ENCODE measurements at regions not wholly inside any gene's neighbourhood (a gene's known extent, or its start where the extent isn't known, plus 50 kb on each side); places are given as distances from the start of the nearest gene placed in this dataset.
"Not testable (repeated sequence)": the region's sequence is repeated elsewhere in the genome, so short reads cannot be mapped to it uniquely, and the experiment has no call there.

- WGBS, 2 donors (ENCODE audit: low coverage in 1 of 2), result 76 to 80% methylated on average over 4 of the region's 4 CpGs
- Histone ChIP-seq H3K4me3 (no peak overlapping the region), H3K27me3 (no peaks in the 10 kb centered on the region), H3K36me3 (no peaks in the 10 kb centered on the region), H3K27ac (no peak overlapping the region), H3K9me3 (no peaks in the 10 kb centered on the region), H3K4me1 (no peaks in the 10 kb centered on the region)
- no peak for DNase-seq
- intact Hi-C loops (cut with DNase I; ENCODE audit: low total_unique reads), result no loop called here
- in situ Hi-C loops (cut with MboI; ENCODE audit: low pct_ligation_motif_present in 1 of 4, low pct_unique_long_range_greater_than_20kb in 1 of 4, low sequenced_read_pairs in 3 of 4), result no loop called here
- no peak for TF ChIP-seq POLR2AphosphoS5 (IDR thresholded peaks at IDR 0.05)
- TF ChIP-seq POLR2A (IDR thresholded peaks at IDR 0.05), result no peak
- TF ChIP-seq, protein P1, sequence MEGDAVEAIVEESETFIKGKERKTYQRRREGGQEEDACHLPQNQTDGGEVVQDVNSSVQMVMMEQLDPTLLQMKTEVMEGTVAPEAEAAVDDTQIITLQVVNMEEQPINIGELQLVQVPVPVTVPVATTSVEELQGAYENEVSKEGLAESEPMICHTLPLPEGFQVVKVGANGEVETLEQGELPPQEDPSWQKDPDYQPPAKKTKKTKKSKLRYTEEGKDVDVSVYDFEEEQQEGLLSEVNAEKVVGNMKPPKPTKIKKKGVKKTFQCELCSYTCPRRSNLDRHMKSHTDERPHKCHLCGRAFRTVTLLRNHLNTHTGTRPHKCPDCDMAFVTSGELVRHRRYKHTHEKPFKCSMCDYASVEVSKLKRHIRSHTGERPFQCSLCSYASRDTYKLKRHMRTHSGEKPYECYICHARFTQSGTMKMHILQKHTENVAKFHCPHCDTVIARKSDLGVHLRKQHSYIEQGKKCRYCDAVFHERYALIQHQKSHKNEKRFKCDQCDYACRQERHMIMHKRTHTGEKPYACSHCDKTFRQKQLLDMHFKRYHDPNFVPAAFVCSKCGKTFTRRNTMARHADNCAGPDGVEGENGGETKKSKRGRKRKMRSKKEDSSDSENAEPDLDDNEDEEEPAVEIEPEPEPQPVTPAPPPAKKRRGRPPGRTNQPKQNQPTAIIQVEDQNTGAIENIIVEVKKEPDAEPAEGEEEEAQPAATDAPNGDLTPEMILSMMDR (IDR thresholded peaks at IDR 0.05), result no peak
- no peak for TF ChIP-seq EP300 (IDR thresholded peaks at IDR 0.05; ENCODE audit: low read depth)
These were observed 387.3 kb downstream of the FAM72C start for GRCh38 chr1:143584508-143584907.

DNA sequence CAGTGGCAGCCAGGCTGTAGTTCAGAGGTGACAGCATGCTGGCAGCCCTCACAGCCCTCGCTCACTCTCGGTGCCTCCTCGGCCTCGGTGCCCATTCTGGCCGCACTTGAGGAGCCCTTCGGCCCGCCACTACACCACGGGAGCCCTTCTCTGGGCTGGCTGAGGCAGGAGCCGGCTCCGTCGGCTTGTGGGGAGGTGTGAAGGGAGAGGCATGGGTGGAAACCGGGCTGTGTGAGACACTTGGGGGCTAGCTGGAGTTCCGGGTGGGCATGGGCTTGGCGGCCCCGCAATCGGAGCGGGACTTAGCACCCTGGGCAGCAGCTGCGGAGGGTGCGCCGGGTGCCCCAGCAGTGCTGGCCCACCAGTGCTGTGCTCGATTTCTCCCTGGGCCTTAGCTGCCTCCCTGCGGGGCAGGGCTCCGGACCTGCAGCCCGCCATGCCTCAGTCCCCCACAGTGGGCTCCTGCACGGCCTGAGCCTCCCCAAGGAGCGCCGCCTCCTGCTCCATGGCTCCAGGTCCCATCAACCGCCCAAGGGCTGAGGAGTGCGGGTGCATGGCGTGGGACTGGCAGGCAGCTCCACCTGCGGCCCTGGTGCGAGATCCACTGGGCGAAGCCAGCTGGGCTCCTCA is 396.8 kb downstream of the FAM72C start:
- DNase-seq, result no peak
- no peaks in the 10 kb centered on the region for H3K4me1 ChIP-seq

DNA sequence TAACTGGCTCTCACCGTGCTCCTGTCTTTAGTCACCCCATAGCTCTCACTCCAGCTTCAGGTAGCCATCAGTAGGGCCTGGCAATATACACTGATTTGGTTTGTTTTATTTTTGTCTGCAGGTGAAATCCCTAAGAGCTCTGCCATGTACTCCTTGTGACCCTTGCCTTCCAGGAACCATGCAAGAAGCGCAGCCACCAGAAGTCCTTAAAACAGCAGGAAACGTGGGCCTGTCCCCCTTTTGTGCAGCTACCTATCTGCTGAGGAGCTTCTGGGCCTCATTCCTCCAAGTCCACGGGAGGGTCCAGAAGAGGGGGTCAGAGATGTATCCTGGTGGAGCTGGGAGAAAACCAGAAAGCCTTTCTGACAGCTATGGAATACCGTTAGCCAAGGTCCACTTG is 399.1 kb downstream of the FAM72C start:
- H3K9me3 ChIP-seq; intact Hi-C loops (cut with DNase I; ENCODE audit: low total_unique reads); DNase-seq; in situ Hi-C loops (cut with MboI; ENCODE audit: low pct_ligation_motif_present in 1 of 4, low pct_unique_long_range_greater_than_20kb in 1 of 4, low sequenced_read_pairs in 3 of 4); H3K4me3 ChIP-seq; H3K36me3 ChIP-seq; H3K27ac ChIP-seq; H3K27me3 ChIP-seq; H3K4me1 ChIP-seq: not testable (repeated sequence)
- 55% methylated on average over 5 of the region's 5 CpGs; no CpG with 5 or more reads in 1 of the 2 donors for WGBS, 2 donors (ENCODE audit: low coverage in 1 of 2)

More for the DNA sequence above, 396.8 kb downstream of the FAM72C start:
- H3K4me3 ChIP-seq, result no peak overlapping the region
- 93% methylated on average over 33 of the region's 33 CpGs; no CpG with 5 or more reads in 1 of the 2 donors for WGBS, 2 donors (ENCODE audit: low coverage in 1 of 2)
- H3K27me3 ChIP-seq, result no peaks in the 10 kb centered on the region
- no peaks in the 10 kb centered on the region for H3K36me3 ChIP-seq
- no peaks in the 10 kb centered on the region for H3K9me3 ChIP-seq
- no peak for TF ChIP-seq EP300 (IDR thresholded peaks at IDR 0.05; ENCODE audit: low read depth)
- no peak for TF ChIP-seq POLR2AphosphoS5 (IDR thresholded peaks at IDR 0.05)
- TF ChIP-seq POLR2A (IDR thresholded peaks at IDR 0.05), result no peak
- TF ChIP-seq, protein P1 (IDR thresholded peaks at IDR 0.05), result no peak
- no peak overlapping the region for H3K27ac ChIP-seq
- intact Hi-C loops (cut with DNase I; ENCODE audit: low total_unique reads) (no loop called here), in situ Hi-C loops (cut with MboI; ENCODE audit: low pct_ligation_motif_present in 1 of 4, low pct_unique_long_range_greater_than_20kb in 1 of 4, low sequenced_read_pairs in 3 of 4) (no loop called here)

GRCh38 chr1:143563761-143564160 is 408.0 kb downstream of the FAM72C start:
- intact Hi-C loops (cut with DNase I; ENCODE audit: low total_unique reads); H3K9me3 ChIP-seq; H3K27me3 ChIP-seq; in situ Hi-C loops (cut with MboI; ENCODE audit: low pct_ligation_motif_present in 1 of 4, low pct_unique_long_range_greater_than_20kb in 1 of 4, low sequenced_read_pairs in 3 of 4); DNase-seq; H3K4me1 ChIP-seq; H3K4me3 ChIP-seq; H3K27ac ChIP-seq; H3K36me3 ChIP-seq: not testable (repeated sequence)
- WGBS, 2 donors (ENCODE audit: low coverage in 1 of 2), result 81% methylated on average over 20 of the region's 20 CpGs; no CpG with 5 or more reads in 1 of the 2 donors

GRCh38 chr1:143553627-143554026 is 418.2 kb downstream of the FAM72C start:
- WGBS, 2 donors (ENCODE audit: low coverage in 1 of 2), result 74 to 79% methylated on average over 3 to 4 of the region's 4 CpGs
- no peak overlapping the region for H3K4me3 ChIP-seq
- H3K27me3 ChIP-seq, result no peaks in the 10 kb centered on the region
- intact Hi-C loops (cut with DNase I; ENCODE audit: low total_unique reads), result no loop called here
- in situ Hi-C loops (cut with MboI; ENCODE audit: low pct_ligation_motif_present in 1 of 4, low pct_unique_long_range_greater_than_20kb in 1 of 4, low sequenced_read_pairs in 3 of 4), result no loop called here
- DNase-seq, result no peak
- TF ChIP-seq POLR2A (IDR thresholded peaks at IDR 0.05), result no peak
- TF ChIP-seq POLR2AphosphoS5 (IDR thresholded peaks at IDR 0.05), result no peak
- no peak for TF ChIP-seq EP300 (IDR thresholded peaks at IDR 0.05; ENCODE audit: low read depth)
- TF ChIP-seq, protein P1 (IDR thresholded peaks at IDR 0.05), result no peak
- H3K27ac ChIP-seq, result no peak overlapping the region
- H3K9me3 ChIP-seq, result no peaks in the 10 kb centered on the region
- no peaks in the 10 kb centered on the region for H3K4me1 ChIP-seq
- no peaks in the 10 kb centered on the region for H3K36me3 ChIP-seq

GRCh38 chr1:143504703-143505102 is 467.1 kb downstream of the FAM72C start:
- H3K4me1 ChIP-seq; H3K9me3 ChIP-seq; H3K27ac ChIP-seq; H3K27me3 ChIP-seq; H3K4me3 ChIP-seq; in situ Hi-C loops (cut with MboI; ENCODE audit: low pct_ligation_motif_present in 1 of 4, low pct_unique_long_range_greater_than_20kb in 1 of 4, low sequenced_read_pairs in 3 of 4); intact Hi-C loops (cut with DNase I; ENCODE audit: low total_unique reads); H3K36me3 ChIP-seq; DNase-seq: not testable (repeated sequence)

DNA sequence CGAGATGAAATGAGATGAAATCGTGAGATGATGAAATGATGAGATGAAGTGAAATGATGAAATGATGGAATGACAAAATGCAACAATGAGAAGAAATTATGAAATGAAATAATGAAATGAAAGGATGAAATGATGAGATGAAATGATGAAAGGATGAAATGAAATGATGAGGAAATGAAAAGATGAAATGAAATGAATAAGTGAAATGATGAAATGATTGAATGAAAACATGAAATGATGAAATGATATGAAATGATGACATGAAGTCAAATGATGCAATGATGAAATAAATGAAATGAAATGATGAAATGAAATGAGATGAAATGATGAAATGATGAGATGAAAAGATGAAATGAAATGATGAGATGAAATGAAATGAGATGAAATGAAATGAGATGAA is 467.7 kb downstream of the FAM72C start:
- H3K27me3 ChIP-seq; DNase-seq; H3K27ac ChIP-seq; H3K9me3 ChIP-seq; intact Hi-C loops (cut with DNase I; ENCODE audit: low total_unique reads); in situ Hi-C loops (cut with MboI; ENCODE audit: low pct_ligation_motif_present in 1 of 4, low pct_unique_long_range_greater_than_20kb in 1 of 4, low sequenced_read_pairs in 3 of 4); H3K4me1 ChIP-seq; H3K36me3 ChIP-seq; H3K4me3 ChIP-seq: not testable (repeated sequence)
- no CpG with 5 or more reads among the region's 2 CpGs for WGBS, 2 donors (ENCODE audit: low coverage in 1 of 2)

DNA sequence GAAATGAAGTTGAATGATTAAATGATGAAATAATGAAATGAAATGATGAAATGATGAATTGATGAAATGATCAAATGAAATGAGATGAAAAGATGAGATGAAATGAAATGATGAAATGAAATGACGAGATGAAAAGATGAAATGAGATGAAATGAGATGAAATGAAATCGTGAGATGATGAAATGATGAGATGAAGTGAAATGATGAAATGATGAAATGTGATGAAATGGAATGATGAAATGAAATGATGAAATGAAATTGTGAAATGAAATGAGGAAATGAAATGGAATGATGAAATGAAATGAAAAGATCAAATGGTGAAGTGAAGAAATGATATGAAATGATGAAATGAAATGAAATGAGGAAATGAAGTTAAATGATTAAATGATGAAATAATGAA is 468.7 kb downstream of the FAM72C start:
- in situ Hi-C loops (cut with MboI; ENCODE audit: low pct_ligation_motif_present in 1 of 4, low pct_unique_long_range_greater_than_20kb in 1 of 4, low sequenced_read_pairs in 3 of 4); intact Hi-C loops (cut with DNase I; ENCODE audit: low total_unique reads): not testable (repeated sequence)

More for the DNA sequence above, 468.7 kb downstream of the FAM72C start:
- not testable (repeated sequence) for H3K9me3 ChIP-seq, H3K4me1 ChIP-seq, DNase-seq, H3K27ac ChIP-seq, H3K27me3 ChIP-seq, H3K4me3 ChIP-seq, H3K36me3 ChIP-seq
- WGBS, 2 donors (ENCODE audit: low coverage in 1 of 2), result 71 to 83% methylated on average over 2 of the region's 2 CpGs

All from transverse colon (tissue), 4 donors.